Stimulated activated CD4-positive, alpha-beta T cell treated with anti-CD3 and anti-CD28 coated beads, Interleukin-1b, Interleukin-23, amount 100 ng/mL, for 24 hours (primary cell): ENCODE measurements at regions not wholly inside any gene's neighbourhood (a gene's known extent, or its start where the extent isn't known, plus 50 kb on each side); places are given as distances from the start of the nearest gene placed in this dataset.
A peak's percentile ranks its signal among the peaks of the same experiment; 100 is the strongest.

Experiments
- DNase-seq, 4 experiments: peaks; one replicate each; pipeline ENCODE4 v3.0.0-alpha.2; 2020; ENCODE audit warnings: low read depth in 4 of 4, low spot score in 1 of 4

DNA sequence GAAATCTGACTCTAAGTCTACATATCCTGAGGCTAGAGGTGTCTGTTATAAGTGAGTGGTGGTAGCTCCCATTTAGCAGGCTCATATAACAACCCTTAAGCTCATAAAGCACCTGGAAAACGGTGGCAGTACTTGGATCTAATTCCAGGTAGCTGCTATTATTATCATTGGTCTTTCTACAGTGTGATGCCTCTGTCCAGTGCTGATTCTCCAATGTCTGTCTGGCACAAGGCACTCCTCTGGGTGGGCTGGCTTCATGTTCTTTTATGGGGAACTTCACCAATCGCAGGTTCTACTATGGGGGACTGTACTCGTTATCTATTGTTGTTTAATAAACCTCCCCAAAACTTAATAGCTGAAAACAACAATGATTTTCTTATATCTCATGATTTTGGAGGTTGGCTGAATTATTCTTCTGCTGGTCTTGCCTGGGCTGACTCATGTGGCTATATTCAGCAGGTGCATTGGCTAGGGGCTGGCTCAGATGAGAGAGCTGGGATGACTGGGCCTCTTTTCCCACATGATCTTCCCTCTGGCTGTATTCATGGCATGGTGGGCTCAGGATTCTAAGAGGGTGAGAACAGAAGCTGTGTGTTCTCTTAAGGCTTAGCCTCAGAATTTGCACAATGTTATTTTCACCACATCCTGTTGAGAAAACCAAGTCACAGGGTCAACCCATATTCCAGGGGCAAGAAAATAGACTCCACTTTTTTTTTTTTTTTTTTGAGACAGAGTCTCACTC lies 93.0 kb upstream of the PCGF5 start:
- DNase-seq, result no peak

DNA sequence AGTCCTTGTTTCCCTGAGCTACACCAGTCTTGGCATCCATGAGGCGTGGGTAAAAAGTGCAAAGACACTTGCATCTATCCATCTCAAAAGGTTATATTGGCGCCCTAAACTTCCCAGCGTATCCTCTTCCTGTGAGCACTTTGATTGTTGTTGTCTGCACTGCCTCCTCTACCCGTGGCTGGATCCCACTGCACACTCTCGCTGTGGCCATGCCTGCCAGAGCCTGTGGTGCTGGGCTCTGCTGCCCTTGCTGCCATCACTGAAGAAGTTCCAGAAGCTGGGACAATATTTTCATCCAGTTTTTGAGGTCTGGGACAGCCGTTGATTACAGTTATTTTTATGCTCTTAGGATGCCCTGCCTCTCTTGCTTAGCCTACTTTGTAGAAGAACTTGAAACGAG lies 85.3 kb upstream of the PCGF5 start:
- DNase-seq, result no peak

DNA sequence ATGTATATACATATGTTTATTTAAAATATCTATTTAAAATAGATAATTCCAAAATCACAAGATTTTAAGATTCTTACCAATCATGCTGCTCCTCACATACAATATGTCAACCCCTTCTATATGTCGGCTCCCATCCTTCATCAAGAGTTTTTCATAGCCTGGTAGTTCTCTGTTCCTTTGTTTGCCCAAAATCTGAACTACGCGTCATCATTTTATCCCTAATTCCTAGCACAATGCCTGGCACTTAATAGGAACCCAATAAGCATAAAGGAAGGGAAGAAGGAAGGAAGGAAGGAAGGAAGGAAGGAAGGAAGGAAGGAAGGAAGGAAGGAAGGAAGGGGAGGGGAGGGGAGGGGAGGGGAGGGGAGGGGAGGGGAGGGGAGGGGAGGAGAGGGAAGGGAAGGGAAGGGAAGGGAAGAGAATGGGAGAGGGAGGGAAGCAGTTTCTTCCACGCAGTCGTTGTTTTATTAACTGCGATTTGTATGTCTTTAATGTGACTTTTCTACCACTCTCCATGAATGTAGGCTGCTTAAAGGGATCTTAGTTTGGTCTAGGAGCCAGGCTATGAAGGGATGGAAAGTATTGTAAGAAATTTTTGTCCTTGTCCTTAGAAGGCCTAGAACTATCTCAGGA lies 83.3 kb upstream of the PCGF5 start:
- DNase-seq, result no peak

DNA sequence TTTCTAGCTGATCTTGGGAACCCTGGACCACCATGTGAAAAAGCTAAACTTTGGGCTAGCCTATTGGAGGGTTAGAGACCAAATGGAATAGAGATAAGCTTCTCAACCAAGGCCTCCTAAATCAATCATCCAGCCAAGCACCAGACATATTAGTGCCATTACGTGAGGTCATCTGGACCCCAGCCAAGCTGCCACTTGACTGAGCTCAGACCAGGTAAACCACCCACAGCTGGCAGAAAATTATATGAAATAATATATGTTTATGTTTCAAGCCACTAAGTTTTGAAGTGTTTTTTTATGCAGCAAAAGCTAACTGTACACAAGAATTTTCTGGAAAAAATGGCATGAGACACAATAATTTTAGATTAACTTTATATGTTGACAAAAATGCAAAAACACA lies 82.6 kb upstream of the PCGF5 start:
- no peak for DNase-seq

DNA sequence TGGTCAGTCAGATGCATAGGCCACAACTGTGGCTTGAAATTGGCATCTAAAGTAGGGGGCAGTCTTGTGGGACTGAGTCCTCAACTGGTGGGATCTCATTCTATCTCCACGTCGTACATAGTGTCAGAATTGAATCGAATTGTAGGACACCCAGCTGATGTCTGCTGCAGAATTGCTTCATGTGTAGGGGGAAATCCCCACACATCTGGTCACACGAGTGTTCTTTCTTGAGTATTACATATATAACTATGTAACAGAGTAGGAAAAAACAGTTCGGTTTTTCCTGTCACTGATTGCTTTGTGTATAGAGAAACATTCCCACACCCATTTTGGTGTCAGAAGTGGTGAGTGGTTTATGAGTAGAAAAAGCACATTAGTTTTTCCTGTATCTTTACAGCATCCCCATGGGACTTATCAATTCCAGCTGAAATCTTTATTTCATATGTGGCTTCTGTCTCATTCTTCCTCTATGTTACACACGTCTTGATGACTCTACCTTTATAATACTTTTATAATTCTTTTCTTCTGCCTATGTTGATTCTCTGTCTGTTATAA lies 79.4 kb upstream of the PCGF5 start:
- no peak for DNase-seq

DNA sequence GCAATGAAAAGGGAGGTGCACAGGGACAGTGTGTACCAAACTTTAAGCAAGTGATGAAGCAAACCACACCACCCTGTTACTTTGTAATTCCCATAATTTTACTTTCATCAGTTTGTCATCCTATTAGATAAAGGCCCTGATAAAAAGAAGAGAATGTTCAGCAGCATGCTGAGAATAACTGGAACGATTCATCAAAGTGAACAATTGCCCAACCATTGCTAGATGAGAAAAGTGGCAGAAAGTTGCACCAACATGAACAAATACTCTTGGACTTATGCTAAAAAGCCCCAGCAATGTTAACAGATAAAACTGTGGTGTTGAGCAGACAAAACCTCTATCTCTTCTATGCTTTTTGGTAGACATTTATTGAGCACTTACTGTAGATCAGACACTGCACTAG lies 75.5 kb upstream of the PCGF5 start:
- no peak for DNase-seq

DNA sequence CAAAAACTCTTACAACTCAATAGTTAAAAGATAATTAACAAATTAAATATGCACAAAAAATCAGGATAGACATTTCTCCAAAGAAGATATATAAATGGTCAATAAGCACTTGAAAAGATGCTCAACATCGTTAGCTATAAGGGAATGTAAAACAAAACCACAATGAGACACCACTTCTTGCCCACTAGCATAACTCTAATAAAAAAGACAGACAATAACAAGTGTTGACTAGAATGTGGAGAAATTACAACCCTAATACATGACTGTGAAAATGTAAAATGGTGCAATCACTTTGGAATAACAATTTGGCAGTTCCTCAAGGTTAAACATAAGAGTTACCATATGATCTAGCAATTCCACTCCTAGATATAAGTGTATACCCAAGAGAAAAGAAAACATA lies 74.3 kb upstream of the PCGF5 start:
- DNase-seq, result no peak

DNA sequence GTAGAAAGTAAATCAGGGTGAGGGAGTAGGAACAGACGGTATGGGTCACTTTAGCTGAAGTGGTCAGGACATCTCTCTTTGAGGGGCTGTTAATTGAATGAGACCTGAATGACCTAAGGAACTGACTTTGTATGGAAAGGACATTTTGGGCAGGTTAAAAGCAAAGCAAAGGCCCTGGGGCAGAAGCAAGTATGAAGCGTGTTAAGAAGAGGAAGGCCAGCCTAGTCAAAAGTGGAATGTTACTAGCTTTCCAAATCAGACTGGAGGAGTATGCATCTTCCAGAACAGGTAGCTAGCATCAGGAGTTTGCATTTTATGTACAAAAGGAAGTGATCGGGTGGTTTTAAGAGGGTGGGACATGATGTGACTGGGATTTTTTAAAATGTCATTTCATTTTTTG lies 70.9 kb upstream of the PCGF5 start:
- DNase-seq, result no peak

DNA sequence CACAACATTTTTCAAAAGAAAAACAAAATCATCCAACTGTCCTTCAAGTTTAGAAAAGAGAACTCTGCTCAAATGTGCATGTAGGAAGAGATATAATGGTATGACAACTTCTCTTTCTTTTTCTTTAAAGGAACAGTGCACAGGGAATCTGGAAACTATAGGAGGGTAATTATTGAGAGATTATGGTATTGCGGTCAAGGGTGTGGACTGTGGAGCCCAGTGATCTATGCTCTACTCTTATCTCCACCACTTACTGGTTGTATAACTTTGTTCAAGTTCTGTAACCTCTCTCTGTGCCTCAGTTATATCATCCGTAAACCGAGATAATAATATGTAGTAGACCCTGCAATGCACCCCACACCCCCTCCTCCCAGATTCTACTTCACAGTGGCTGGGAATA lies 69.8 kb upstream of the PCGF5 start:
- DNase-seq, result no peak

DNA sequence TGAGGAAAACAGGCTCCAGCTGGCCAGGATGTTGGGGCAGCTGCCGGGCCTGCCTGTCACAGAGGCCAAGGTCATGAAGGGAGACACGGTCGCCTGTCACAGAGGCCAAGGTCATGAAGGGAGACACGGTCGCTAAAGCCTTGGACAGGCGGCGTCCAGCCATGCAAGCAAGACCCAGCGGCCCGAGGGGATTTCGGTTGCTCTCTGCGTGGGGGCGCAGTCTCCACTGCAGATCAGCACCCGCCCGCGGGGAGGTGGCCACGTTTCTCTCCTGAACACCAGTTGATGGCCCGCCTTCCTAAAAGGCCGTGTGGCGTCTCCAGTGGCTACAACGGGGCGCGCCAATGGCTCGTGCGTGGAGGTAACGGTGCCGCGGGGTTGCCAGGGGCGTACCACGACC lies 67.0 kb upstream of the PCGF5 start:
- DNase-seq, result no peak

DNA sequence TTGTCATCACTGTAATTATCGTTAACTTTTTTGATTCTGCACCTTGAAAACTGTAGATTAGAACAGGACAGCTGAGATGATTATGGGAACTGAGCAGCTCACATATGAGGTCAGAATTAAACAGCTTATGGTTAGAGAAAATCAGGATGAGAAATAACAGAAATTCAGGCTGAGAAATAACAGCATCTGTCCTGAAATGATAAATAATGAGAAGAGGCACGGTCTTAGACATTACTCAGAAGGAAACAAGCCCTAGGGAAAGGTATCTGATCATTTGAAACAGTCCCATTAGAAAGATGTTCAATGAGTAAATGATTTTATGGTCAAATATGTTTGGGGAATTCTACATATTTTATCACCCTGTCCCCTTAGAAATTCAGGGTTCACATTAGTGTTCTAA lies 65.6 kb upstream of the PCGF5 start:
- no peak for DNase-seq

DNA sequence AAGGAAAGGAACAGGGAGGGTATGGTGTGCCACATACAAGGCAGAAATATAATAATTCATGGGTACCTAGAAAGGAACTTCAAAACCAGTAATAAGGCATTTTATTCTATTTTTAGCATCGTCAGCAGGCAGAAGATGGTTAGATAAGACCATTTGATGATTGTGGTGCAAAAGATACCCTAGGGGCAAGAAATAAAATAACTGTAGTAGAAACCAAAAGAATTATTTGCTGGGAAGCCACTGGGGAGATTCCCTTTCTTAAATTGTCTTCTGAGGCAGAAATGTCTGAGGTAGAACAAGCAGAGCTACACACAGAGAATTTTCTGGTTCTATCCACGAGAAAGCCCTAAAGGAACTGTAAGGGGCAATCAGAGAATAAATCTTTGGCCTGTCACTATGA lies 64.3 kb upstream of the PCGF5 start:
- DNase-seq, result no peak

DNA sequence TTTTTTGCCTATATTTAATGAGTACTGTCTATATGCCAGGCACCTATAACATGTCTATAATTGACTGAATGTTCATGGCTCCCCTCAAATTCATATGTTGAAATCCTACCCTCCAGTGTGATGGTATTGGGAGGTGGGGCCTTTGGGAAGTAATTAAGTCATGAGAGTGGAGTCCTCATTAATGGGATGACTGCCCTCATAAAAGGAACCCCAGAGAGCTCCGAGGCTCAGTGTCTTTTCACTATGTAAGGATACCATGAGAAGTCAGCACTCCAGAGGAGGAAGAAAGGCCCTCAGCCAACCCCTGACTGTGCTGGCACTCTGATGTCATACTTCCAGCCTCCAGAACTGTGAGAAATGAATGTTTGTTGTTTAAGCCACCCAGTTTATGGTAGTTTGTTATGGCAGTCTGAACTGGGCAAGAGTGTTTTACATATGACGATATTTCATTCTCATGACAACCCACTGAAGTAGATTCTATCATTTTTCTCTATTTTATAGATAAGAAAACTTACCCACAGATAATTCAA lies 61.1 kb upstream of the PCGF5 start:
- DNase-seq, result no peak

DNA sequence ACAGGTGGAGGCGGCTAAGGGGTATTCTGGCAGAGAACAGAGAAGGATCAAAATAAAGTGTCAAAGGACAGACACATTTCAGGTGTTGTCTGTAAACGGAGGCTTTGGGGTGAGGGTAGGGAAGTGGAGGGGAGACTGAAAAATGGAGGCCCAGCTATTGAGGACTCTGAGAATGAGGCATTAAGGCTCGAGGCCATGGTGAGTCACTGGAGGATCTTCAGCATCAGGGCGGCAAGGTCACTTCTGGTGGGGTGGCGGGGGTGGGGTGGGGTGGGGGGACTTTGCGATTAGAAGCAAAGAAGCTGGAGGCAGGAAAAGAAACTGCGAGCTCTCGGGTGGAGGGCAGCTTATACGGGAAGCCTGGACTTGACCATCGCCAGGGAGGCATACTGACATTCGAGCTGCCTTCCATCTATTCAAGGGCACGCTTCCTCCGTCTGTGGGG lies 58.4 kb upstream of the PCGF5 start:
- DNase-seq, result no peak

DNA sequence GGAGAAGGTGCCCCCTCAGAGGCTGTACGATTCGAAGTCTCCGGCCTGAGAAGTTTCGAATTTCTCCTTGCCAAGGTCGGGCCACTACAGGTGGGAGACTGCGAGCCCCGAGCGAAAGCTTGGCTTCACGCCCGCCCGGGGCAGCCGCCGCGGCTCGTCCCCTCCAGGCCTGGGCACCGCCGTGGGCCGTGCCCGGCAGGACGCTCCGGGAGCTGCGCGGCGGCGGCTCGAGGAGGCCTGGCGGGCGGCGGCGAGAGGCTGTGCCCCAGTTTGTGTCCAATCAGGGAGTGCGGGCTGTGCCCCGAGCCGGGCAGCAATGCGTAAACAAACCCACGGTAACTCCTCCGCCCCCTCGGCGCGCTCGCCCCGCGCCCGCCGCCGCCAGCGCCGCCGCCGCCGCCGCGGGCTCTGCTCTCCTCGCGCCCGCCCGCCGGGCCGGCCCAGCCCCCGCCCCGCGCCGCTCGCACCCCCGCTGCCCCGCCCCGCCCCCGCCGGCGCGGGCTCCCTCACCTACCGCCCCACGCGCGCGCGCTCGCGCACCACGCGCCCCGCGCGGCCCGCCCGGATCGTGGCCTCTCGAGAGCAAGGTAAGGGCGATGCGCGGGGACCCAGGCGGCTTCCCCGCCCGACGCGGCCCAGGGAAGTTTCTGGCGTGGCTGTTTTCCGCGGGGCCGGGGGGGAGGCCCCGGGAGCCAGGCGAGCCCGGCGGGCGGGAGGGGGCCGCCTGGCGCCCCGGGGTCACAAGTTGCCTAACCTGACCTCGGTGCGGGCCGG lies 57.8 kb upstream of the PCGF5 start:
- DNase-seq, result peak; percentile 19 to 52 (median 42)

DNA sequence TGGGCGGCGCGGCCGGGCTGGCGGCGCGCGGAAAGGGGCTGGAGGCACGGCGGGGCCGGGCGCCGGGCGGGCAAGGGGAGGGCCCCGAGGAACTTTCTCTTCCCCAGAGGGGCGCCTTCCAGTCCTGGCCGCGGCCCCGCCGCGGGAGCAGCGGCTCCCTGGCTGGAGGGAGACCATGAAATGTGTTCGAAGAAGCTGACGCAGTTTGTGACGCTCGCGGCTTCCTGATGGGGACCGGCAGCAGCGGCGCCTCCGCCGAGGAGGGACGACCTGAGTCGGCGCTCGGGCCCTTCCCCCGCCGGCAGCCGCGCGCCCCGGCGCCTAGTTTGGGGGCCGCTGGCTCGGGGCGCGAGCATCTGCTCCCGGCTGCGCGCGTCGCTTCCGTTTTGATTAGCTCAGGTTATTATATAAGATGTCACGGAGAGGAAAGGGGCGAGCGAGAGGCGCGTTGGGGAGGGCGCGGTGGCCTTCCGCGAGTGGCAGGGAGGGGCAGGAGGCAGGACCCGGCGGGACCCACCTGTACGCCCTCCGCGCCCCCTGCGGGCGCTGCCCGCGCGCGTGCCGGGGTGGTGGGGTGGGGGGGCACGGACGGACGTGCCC lies 57.1 kb upstream of the PCGF5 start:
- peak; percentile 42 to 52 (median 46) for DNase-seq

DNA sequence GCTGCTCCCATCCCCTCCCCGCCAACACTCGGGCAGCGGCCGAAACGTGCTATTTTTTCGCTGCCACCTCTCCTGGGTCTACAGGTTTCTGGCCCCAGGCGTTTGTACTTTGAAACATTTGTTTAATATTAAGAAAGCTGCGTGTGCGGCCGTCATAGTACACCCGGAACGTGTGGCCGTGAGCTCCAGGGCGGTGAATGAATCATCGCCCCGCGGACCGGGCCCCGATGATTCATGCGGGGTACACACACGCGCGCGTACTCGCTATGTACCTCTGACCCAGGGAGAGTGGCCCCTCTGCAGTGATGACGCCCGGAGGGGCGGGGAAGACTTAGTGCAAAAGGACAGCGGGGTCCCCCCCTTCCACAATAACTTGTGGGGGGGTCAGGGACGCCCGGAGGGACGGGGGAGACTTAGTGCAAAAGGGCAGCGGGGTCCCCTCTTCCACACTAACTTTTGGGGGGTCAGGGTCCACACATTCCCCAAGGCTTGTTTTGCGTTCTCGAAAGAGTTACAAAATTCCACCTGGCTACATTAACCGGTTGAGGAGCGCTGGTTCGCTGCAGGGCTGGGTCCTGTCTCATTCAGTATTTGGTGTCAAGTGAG lies 56.5 kb upstream of the PCGF5 start:
- DNase-seq, result peak; percentile 15 to 65 (median 46)

DNA sequence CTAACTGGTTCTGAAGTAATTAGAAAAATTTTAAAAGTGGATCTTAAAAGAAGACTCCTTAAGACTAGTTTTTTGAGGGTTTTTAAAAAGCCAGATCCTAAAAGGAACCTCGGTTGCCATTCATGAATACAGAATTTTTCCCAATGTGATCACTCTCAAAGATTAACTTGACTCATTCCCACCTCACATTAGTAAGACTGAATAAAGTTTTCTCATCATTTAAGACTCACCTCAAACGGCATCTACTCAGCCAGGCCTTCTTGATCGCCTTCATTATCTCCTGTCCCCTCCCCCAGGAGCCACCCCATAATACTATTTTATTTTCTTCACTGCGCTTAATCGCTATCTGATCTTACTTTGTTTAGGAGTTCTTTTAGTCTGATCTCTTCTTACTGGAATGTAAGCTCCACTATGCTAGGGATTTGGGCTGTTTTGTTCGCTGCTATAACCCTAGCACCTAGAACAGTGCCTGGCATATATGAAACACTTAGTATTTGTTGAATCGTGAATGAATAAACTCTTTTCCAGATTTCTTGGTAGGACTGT lies 55.9 kb upstream of the PCGF5 start:
- DNase-seq, result no peak

DNA sequence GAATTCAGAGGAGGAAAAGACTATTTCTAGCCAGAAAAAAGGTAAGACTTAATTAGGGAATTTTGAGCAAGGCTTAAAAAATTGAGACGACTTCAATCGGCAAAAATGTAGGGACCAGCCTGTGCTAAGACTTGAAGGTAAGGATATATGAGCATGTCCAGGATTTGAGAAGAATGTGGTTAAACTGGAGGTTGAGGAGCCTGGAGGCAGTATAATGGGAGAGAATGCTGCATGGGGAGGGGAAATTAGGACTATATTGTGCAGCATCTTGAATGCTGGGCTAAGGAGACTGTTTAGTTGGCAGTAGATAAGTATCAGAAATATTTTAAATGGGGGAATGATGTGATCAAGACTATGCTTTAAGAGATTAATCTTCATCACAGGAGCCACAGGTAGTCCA lies 53.1 kb upstream of the PCGF5 start:
- DNase-seq, result no peak

DNA sequence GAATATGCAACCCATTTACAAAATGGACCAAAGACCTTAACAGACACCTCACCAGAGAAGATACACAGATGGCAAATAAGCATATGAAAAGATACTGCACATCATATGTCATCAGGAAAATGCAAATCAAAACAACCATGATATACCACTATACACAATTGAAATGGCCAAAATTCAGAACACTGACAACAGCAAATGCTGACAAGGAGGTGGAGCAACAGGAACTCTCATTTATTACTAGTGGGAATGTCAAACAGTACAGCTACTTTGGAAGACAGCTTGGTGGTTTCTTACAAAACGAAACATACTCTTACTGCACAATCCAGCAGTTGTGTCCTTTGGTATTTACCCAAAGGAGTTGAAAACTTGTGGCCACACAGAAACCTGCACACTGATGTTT lies 50.0 kb upstream of the PCGF5 start:
- no peak for DNase-seq
